ENCODE measurements at regions not wholly inside any gene's neighbourhood (a gene's known extent, or its start where the extent isn't known, plus 50 kb on each side); places are given as distances from the start of the nearest gene placed in this dataset.

DNA sequence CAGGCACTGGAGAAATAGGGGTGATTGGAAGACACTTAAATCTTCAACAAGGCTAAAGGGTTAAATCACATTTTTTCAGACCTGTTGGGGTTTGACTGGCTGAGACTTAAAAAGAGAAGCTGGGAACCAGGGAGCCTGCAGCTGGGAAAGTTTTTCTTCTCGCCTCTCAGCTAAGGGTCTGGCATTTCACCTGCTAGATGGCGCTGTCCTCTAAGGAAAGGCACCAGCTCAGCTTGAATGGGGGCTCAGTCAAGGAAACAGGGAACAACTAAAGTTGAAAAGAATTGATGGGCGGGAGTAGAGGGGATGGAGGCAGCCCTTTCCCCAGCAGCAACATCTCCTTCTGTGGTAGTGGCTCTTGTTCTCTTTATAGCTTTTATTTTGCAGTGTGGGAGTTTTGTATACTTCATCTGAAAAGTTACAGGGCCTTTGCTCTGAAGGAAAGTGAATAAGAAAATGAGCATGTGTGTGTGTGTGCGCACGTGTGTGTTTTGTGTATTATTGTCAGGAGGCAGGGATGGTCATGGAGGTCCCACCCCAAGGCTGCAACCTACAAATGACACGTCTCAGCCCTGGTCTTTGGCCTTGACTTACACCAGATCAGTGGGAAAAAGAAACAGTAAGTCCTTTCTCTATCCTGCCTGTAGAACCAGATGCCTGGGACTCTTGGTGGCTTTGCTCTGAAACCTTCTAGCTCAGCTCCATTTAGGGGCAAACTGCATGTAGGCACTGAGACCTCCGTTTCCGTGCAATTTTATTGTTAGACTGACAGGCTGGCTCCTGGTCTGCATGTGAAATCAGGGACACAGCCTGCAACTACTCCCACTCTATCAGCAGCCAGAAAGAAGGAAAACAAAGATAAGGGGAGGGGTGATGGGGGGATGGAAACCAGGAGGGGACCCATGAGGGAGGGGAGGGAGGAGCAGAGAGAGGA is 316.2 kb upstream of the CLINT1 start:
- Histone ChIP-seq H3K4me3 (ENCODE audit: low read depth, low read length) (no peak overlapping the region), H3K27me3 (ENCODE audit: control insufficient read depth, insufficient read depth, low read length) (no peaks in the 10 kb centered on the region), H3K36me3 (ENCODE audit: control insufficient read depth, insufficient read depth, low read length) (no peaks in the 10 kb centered on the region)
- TF ChIP-seq, protein P1, sequence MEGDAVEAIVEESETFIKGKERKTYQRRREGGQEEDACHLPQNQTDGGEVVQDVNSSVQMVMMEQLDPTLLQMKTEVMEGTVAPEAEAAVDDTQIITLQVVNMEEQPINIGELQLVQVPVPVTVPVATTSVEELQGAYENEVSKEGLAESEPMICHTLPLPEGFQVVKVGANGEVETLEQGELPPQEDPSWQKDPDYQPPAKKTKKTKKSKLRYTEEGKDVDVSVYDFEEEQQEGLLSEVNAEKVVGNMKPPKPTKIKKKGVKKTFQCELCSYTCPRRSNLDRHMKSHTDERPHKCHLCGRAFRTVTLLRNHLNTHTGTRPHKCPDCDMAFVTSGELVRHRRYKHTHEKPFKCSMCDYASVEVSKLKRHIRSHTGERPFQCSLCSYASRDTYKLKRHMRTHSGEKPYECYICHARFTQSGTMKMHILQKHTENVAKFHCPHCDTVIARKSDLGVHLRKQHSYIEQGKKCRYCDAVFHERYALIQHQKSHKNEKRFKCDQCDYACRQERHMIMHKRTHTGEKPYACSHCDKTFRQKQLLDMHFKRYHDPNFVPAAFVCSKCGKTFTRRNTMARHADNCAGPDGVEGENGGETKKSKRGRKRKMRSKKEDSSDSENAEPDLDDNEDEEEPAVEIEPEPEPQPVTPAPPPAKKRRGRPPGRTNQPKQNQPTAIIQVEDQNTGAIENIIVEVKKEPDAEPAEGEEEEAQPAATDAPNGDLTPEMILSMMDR (IDR thresholded peaks at IDR 0.05; ENCODE audit: insufficient read depth, low read length, poor library complexity, severe bottlenecking), result peak; percentile 85
- DNase-seq (ENCODE audit: low read depth), result peak; percentile 12

DNA sequence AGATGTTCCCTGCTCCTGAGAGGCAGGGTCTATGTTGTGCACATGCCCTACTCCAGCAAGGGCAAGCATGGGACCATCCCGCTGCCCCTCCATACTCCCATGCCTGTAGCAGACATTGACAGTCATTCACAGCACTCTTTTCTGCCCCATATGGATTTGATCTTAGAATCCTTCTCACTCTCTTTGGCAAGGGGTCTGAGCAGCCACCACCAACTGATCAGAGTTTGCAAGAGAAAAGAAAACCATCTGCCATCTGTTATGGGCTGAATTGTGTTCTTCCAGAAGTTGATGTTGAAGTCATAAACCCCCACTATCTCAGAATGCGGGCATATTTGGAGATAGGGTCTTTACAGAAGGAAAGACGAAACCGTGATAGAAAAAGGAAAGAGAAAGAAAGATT is 315.1 kb upstream of the CLINT1 start:
- Histone ChIP-seq H3K4me3 (ENCODE audit: low read depth, low read length) (no peak overlapping the region), H3K27me3 (ENCODE audit: control insufficient read depth, insufficient read depth, low read length) (no peaks in the 10 kb centered on the region), H3K36me3 (ENCODE audit: control insufficient read depth, insufficient read depth, low read length) (no peaks in the 10 kb centered on the region)
- no peak for DNase-seq (ENCODE audit: low read depth)
- TF ChIP-seq, protein P1 (IDR thresholded peaks at IDR 0.05; ENCODE audit: insufficient read depth, low read length, poor library complexity, severe bottlenecking), result no peak

DNA sequence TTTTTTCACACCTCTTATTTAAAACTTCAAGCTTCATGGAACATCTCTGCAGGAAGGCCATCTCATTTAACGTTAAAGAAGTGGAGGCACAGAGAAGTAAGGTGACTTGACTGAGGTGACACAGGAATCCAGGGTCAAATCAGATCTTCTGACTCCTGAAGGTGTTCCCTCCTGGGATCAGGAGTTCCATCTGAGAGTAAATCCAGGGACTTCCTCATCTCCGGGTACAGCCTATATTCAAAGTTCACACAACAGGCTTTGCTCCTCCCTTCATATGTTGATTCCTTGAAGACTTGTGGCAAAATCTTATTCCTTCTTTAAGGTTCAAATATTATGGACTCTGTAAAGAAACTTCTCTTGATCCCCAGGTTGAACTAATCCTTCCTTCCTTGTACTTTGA is 313.1 kb upstream of the CLINT1 start:
- TF ChIP-seq, protein P1 (IDR thresholded peaks at IDR 0.05; ENCODE audit: insufficient read depth, low read length, poor library complexity, severe bottlenecking), result no peak
- H3K36me3 ChIP-seq (ENCODE audit: control insufficient read depth, insufficient read depth, low read length), result no peaks in the 10 kb centered on the region
- H3K27me3 ChIP-seq (ENCODE audit: control insufficient read depth, insufficient read depth, low read length), result no peaks in the 10 kb centered on the region
- no peak for DNase-seq (ENCODE audit: low read depth)
- no peak overlapping the region for H3K4me3 ChIP-seq (ENCODE audit: low read depth, low read length)

DNA sequence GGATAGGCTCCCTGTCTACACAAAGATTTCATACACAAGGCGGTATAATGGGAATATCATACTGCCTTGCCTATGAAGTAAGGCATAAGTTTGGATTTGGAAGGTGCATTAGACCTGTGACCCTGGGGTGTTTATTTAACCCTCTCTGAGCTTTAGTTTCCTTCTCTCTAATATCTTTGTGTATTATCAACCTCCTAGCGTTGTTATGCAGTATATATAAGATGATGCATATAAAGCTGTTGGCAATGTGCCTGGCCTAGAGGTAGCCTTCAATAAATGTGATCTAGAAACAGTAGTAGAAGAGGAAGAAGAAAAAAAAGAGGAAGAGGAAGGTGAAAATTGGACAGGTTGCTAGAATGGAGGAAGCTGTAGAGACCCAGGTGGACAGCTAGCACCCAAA is 311.6 kb upstream of the CLINT1 start:
- Histone ChIP-seq H3K4me3 (ENCODE audit: low read depth, low read length) (no peak overlapping the region), H3K27me3 (ENCODE audit: control insufficient read depth, insufficient read depth, low read length) (no peaks in the 10 kb centered on the region), H3K36me3 (ENCODE audit: control insufficient read depth, insufficient read depth, low read length) (no peaks in the 10 kb centered on the region)
- TF ChIP-seq, protein P1 (IDR thresholded peaks at IDR 0.05; ENCODE audit: insufficient read depth, low read length, poor library complexity, severe bottlenecking), result no peak
- DNase-seq (ENCODE audit: low read depth), result no peak

DNA sequence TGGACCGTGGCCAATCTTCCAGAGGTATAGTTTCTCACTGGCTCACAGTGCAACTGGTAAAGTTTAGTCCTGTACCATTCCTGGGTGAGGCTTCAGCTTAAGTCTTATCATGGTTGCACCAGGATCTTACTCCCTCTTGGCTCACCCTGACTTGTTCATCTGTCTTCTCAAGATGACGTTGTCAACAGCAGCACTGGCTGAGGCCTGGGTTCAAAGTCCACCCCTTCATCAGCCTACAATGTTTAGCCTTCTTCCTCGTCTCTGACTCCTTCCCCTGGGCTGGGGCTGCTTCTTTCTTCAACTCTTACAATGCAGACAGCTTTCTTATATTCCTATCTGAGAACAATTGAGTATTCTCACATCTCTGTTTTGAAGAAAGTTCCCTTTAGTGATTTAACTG is 311.1 kb upstream of the CLINT1 start:
- H3K36me3 ChIP-seq (ENCODE audit: control insufficient read depth, insufficient read depth, low read length), result no peaks in the 10 kb centered on the region
- TF ChIP-seq, protein P1 (IDR thresholded peaks at IDR 0.05; ENCODE audit: insufficient read depth, low read length, poor library complexity, severe bottlenecking), result no peak
- no peaks in the 10 kb centered on the region for H3K27me3 ChIP-seq (ENCODE audit: control insufficient read depth, insufficient read depth, low read length)
- DNase-seq (ENCODE audit: low read depth), result no peak
- H3K4me3 ChIP-seq (ENCODE audit: low read depth, low read length), result no peak overlapping the region

DNA sequence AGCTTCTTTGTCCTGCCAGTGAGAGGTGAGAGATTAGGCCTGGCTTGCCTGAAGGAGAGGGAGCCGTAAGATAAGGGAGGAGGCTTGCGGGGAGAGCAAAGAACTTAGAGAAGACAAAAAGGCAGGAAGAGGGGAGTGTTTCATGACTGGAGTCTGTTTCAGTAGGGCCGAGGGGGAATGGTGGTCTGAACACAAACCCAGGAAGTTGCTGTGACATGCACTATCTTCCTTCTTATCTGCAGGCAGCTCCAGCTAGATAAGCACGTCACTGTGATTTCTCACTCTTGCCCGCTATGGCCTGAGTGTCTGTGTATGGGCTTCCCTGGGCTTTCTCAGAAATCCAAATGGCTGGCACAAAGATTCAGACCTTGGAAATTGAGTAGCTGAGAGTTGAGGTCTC is 307.5 kb upstream of the CLINT1 start:
- Histone ChIP-seq H3K36me3 (ENCODE audit: control insufficient read depth, insufficient read depth, low read length) (no peaks in the 10 kb centered on the region), H3K4me3 (ENCODE audit: low read depth, low read length) (no peak overlapping the region), H3K27me3 (ENCODE audit: control insufficient read depth, insufficient read depth, low read length) (no peaks in the 10 kb centered on the region)
- DNase-seq (ENCODE audit: low read depth), result no peak
- TF ChIP-seq, protein P1 (IDR thresholded peaks at IDR 0.05; ENCODE audit: insufficient read depth, low read length, poor library complexity, severe bottlenecking), result no peak
